Left lobe of liver (tissue), 2 donors: ENCODE measurements at regions not wholly inside any gene's neighbourhood (a gene's known extent, or its start where the extent isn't known, plus 50 kb on each side); places are given as distances from the start of the nearest gene placed in this dataset.
"Not testable (repeated sequence)": the region's sequence is repeated elsewhere in the genome, so short reads cannot be mapped to it uniquely, and the experiment has no call there.

Experiments used
- ATAC-seq: fragments of 200-7000 bp; cut with Tn5 transposase; one replicate; pipeline ENCODE4 v1.9.1; 2020; ENCODE audit warnings: mild to moderate bottlenecking, moderate library complexity
- DNase-seq: peaks from one replicate; pipeline ENCODE4 v3.0.0-alpha.2; 2020; ENCODE audit warnings: low spot score
- donor health status: DM: no; HTN: no; CAD: no; lungs with moderate emphysema.
- donor health status: DM: no; HTN: yes; CAD: no.

GRCh38 chr13:66072097-66072496, 1158.0 kb downstream of the PCDH9 start:
- not testable (repeated sequence) for ATAC-seq, DNase-seq

- DNase-seq (no peak), ATAC-seq (no peak)
Observed at GRCh38 chr13:66071608-66072007, 1158.5 kb downstream of the PCDH9 start.

- ATAC-seq (no peak), DNase-seq (no peak)
Observed at GRCh38 chr13:66071029-66071428, 1159.1 kb downstream of the PCDH9 start.

- ATAC-seq (peak; percentile 59), DNase-seq (no peak)
Observed at GRCh38 chr13:66069570-66069969, 1160.6 kb downstream of the PCDH9 start.

GRCh38 chr13:66068683-66069082, 1161.5 kb downstream of the PCDH9 start:
- ATAC-seq (no peak), DNase-seq (no peak)

GRCh38 chr13:66048888-66049287, 1181.2 kb downstream of the PCDH9 start:
- DNase-seq (no peak), ATAC-seq (no peak)

- ATAC-seq (no peak), DNase-seq (no peak)
Observed at GRCh38 chr13:66040506-66040905, 1189.6 kb downstream of the PCDH9 start.

GRCh38 chr13:66037096-66037495, 1193.0 kb downstream of the PCDH9 start:
- DNase-seq (no peak), ATAC-seq (no peak)

- no peak for DNase-seq
Observed at GRCh38 chr13:66036636-66037035, 1193.5 kb downstream of the PCDH9 start.

GRCh38 chr13:66036024-66036614, 1194.0 kb downstream of the PCDH9 start:
- ATAC-seq (no peak), DNase-seq (no peak)

More at GRCh38 chr13:66036636-66037035, 1193.5 kb downstream of the PCDH9 start:
- no peak for ATAC-seq

GRCh38 chr13:66033924-66034323, 1196.2 kb downstream of the PCDH9 start:
- DNase-seq (no peak), ATAC-seq (no peak)

- DNase-seq (no peak), ATAC-seq (no peak)
Observed at GRCh38 chr13:66021846-66022245, 1208.3 kb downstream of the PCDH9 start.

GRCh38 chr13:66014771-66015170, 1215.4 kb downstream of the PCDH9 start:
- ATAC-seq: no peak

GRCh38 chr13:66009241-66009640, 1220.9 kb downstream of the PCDH9 start:
- DNase-seq: no peak
- no peak for ATAC-seq

More at GRCh38 chr13:66014771-66015170, 1215.4 kb downstream of the PCDH9 start:
- DNase-seq: no peak

- DNase-seq (no peak), ATAC-seq (no peak)
Observed at GRCh38 chr13:66003558-66003957, 1226.6 kb downstream of the PCDH9 start.

GRCh38 chr13:66001140-66001539, 1229.0 kb downstream of the PCDH9 start:
- DNase-seq (no peak), ATAC-seq (no peak)

- DNase-seq (no peak), ATAC-seq (no peak)
Observed at GRCh38 chr13:65999411-65999810, 1230.7 kb downstream of the PCDH9 start.

- ATAC-seq: no peak
- DNase-seq: no peak
Observed at GRCh38 chr13:65990684-65991083, 1239.5 kb downstream of the PCDH9 start.

GRCh38 chr13:65985612-65986011, 1244.5 kb downstream of the PCDH9 start:
- no peak for DNase-seq

GRCh38 chr13:65977525-65977924, 1252.6 kb downstream of the PCDH9 start:
- no peak for ATAC-seq
- DNase-seq: no peak

More at GRCh38 chr13:65985612-65986011, 1244.5 kb downstream of the PCDH9 start:
- ATAC-seq: no peak

- no peak for ATAC-seq
- no peak for DNase-seq
Observed at GRCh38 chr13:65971541-65971940, 1258.6 kb downstream of the PCDH9 start.

- DNase-seq: no peak
- peak; percentile 52 for ATAC-seq
Observed at GRCh38 chr13:65966991-65967451, 1263.1 kb downstream of the PCDH9 start.

- ATAC-seq (no peak), DNase-seq (no peak)
Observed at GRCh38 chr13:65965501-65965900, 1264.6 kb downstream of the PCDH9 start.
